Sigmoid colon (tissue), 6 donors: ENCODE measurements at regions not wholly inside any gene's neighbourhood (a gene's known extent, or its start where the extent isn't known, plus 50 kb on each side); places are given as distances from the start of the nearest gene placed in this dataset.

ENCODE experiments used
- DNase-seq: peaks from one replicate; pipeline ENCODE4 v3.0.0-alpha.2; 2019
- H3K27ac ChIP-seq, 4 donors: fragments of 200-600 bp; sonication (generic); one replicate each; pipeline ENCODE4 v1.5.1; 2016 to 2019; ENCODE audit warnings: mild to moderate bottlenecking in 1 of 4
- H3K27me3 ChIP-seq, 3 donors: fragments of 200-600 bp; sonication (generic); one replicate each; pipeline ENCODE4 v1.5.1; 2019; ENCODE audit warnings: mild to moderate bottlenecking in 1 of 3
- H3K36me3 ChIP-seq, 4 donors: fragments of 200-600 bp; sonication (generic); one replicate each; pipeline ENCODE4 v1.5.1; 2016 to 2019
- H3K4me1 ChIP-seq, 4 donors: fragments of 200-600 bp; sonication (generic); one replicate each; pipeline ENCODE4 v1.5.1; 2017 to 2019
- H3K4me3 ChIP-seq, 4 donors: fragments of 200-600 bp; sonication (generic); one replicate each; pipeline ENCODE4 v1.5.1; 2017 to 2019; ENCODE audit warnings: mild to moderate bottlenecking in 2 of 4, moderate library complexity in 1 of 4
- H3K9me3 ChIP-seq, 4 donors: fragments of 200-600 bp in 3 of 4; sonication (generic) in 3 of 4; one replicate each; pipeline versions ENCODE4 v1.5.1 to v1.6.1; 2013 to 2019
- CTCF ChIP-seq, 4 experiments: fragments of 450-650 bp in 3 of 4; fragments of 200-600 bp in 1 of 4; IDR thresholded peaks; one replicate each; pipeline ENCODE4 v1.5.1; 2016 to 2019; ENCODE audit warnings: antibody characterized with exemption in 4 of 4, mild to moderate bottlenecking in 3 of 4, moderate library complexity in 2 of 4
- EP300 ChIP-seq, 4 donors: sonication (generic); formaldehyde crosslinking; IDR thresholded peaks; one replicate each; pipeline ENCODE4 v1.6.1; 2017; ENCODE audit warnings: antibody characterized with exemption in 4 of 4
- POLR2A ChIP-seq, 2 donors: fragments of 450-650 bp; IDR thresholded peaks; one replicate each; pipeline ENCODE4 v1.6.1; 2016; ENCODE audit warnings: antibody characterized with exemption in 2 of 2, mild to moderate bottlenecking in 2 of 2, moderate library complexity in 2 of 2
- POLR2AphosphoS5 ChIP-seq, 4 donors: sonication (generic); formaldehyde crosslinking; IDR thresholded peaks; one replicate each; pipeline ENCODE4 v1.6.1; 2017; ENCODE audit warnings: antibody characterized with exemption in 4 of 4
- WGBS, 2 donors: extraction: QIAGEN DNeasy Blood & Tissue Kit; methylation state at CpG; one replicate each; pipeline ENCODE4 v1.1.7; 2013; 5-methylcytosine and 5-hydroxymethylcytosine counted together
- intact Hi-C: fragments of 100-400 bp; cut with DNase I; formaldehyde crosslinking; loops from one replicate; pipeline ENCODE4 v1.15.1; 2023
- donor health status: healthy with polysubstance abuse.
- donor health status: healthy.

DNA sequence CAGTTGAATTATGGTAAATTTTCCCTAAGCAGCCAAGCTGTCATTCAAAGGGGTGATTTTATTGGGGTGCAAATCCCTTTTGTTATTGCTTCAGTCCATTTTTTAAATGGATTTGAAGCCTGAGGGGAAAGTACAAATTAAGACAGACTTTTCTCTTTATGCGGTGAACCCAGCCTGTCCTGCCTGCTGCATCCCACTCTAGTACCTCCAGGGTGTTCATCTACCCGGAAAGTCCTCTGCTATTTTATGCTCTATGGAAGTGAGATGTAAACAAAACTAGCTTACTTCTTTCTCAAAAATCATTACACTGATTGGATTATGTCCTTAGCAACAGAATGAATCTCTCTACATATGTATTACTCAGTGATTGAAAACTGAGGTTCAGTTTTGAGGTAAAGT is 1088.9 kb upstream of the CITED2 start:
- H3K36me3 ChIP-seq, result no peaks in the 10 kb centered on the region
- H3K4me3 ChIP-seq, result no peak overlapping the region
- TF ChIP-seq CTCF (IDR thresholded peaks at IDR 0.05), result no peak
- TF ChIP-seq EP300 (IDR thresholded peaks at IDR 0.05), result no peak
- no peak for TF ChIP-seq POLR2AphosphoS5 (IDR thresholded peaks at IDR 0.05)
- TF ChIP-seq POLR2A (IDR thresholded peaks at IDR 0.05), result no peak
- DNase-seq, result no peak
- intact Hi-C loops, result no loop called here
- peaks cover 0 to 2% (median 0%) of the 10 kb centered on the region in 4 donors for H3K9me3 ChIP-seq
- H3K27ac ChIP-seq, result peak overlapping the region; percentile 58 to 76 (median 66)
- WGBS, 2 donors, result 21 to 69% methylated on average over 2 of the region's 2 CpGs
- no peaks in the 10 kb centered on the region for H3K27me3 ChIP-seq
- peaks cover 0 to 19% (median 15%) of the 10 kb centered on the region in 4 donors for H3K4me1 ChIP-seq

GRCh38 chr6:140462453-140463311 is 1088.2 kb upstream of the CITED2 start:
- Histone ChIP-seq H3K4me3 (no peak overlapping the region), H3K36me3 (no peaks in the 10 kb centered on the region), H3K9me3 (peaks cover 0 to 2% (median 0%) of the 10 kb centered on the region in 4 donors), H3K4me1 (peaks cover 0 to 20% (median 17%) of the 10 kb centered on the region in 4 donors), H3K27ac (peak overlapping the region; percentile 58 to 76 (median 66)), H3K27me3 (no peaks in the 10 kb centered on the region)
- TF ChIP-seq POLR2AphosphoS5 (IDR thresholded peaks at IDR 0.05) (peak; percentile 19 to 60 (median 39)), CTCF (IDR thresholded peaks at IDR 0.05) (no peak), EP300 (IDR thresholded peaks at IDR 0.05) (peak in 1 of 4 donors; percentile 58), POLR2A (IDR thresholded peaks at IDR 0.05) (no peak)
- no peak for DNase-seq
- 8 to 40% methylated on average over 3 of the region's 3 CpGs for WGBS, 2 donors
- intact Hi-C loops, result no loop called here

DNA sequence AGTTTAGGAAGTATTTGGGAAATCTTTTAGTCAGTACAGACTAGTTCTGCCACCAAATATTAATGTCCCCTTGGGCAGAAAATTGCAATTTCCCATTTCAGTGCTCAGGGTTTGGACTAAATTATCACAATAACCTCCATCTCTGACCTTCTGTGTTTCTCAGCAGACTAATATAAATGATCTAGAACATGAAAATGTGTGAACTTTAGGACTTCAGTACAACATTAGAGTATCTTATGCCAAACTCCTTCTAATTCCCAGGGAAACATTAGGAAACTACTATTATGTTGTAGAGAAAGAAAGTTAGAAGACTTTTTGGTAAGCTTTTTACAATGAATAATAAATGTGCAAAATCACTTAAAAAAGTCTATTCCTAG is 1087.6 kb upstream of the CITED2 start:
- DNase-seq, result no peak
- no peaks in the 10 kb centered on the region for H3K27me3 ChIP-seq
- H3K27ac ChIP-seq, result peak overlapping the region; percentile 34 to 69 (median 60)
- TF ChIP-seq EP300 (IDR thresholded peaks at IDR 0.05), result no peak
- TF ChIP-seq POLR2A (IDR thresholded peaks at IDR 0.05), result no peak
- TF ChIP-seq POLR2AphosphoS5 (IDR thresholded peaks at IDR 0.05), result no peak
- no peak for TF ChIP-seq CTCF (IDR thresholded peaks at IDR 0.05)
- H3K9me3 ChIP-seq, result peaks cover 0 to 2% (median 0%) of the 10 kb centered on the region in 4 donors
- peaks cover 0 to 23% (median 17%) of the 10 kb centered on the region in 4 donors for H3K4me1 ChIP-seq
- no peak overlapping the region for H3K4me3 ChIP-seq
- intact Hi-C loops, result no loop called here
- no peaks in the 10 kb centered on the region for H3K36me3 ChIP-seq

DNA sequence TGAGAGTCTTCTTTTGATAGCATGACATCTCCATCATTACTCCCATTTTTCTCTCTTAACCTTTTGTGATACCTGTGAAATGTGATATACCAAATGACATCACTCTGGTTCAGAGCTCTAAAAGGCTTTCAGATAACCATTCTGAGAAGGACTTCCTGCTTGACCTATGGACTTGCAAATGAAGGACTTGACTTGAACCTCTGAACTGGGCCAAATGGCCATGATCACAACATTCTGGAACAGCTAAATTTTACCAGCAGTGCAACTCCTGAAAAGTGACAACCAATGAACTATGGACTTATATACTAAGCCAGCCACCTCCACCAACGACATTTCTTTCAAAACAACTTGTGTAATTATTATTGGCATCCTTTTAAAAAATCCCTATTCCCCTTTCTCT is 1085.8 kb upstream of the CITED2 start:
- 35 to 75% methylated on average over 1 of the region's 1 CpG for WGBS, 2 donors
- H3K9me3 ChIP-seq, result no peaks in the 10 kb centered on the region
- TF ChIP-seq CTCF (IDR thresholded peaks at IDR 0.05) (no peak), POLR2A (IDR thresholded peaks at IDR 0.05) (no peak), EP300 (IDR thresholded peaks at IDR 0.05) (no peak), POLR2AphosphoS5 (IDR thresholded peaks at IDR 0.05) (no peak)
- intact Hi-C loops, result no loop called here
- H3K36me3 ChIP-seq, result no peaks in the 10 kb centered on the region
- no peak for DNase-seq
- H3K27ac ChIP-seq, result no peak overlapping the region
- H3K4me3 ChIP-seq, result no peak overlapping the region
- H3K27me3 ChIP-seq, result no peaks in the 10 kb centered on the region
- H3K4me1 ChIP-seq, result peaks cover 0 to 23% (median 17%) of the 10 kb centered on the region in 4 donors
